HFF-Myc (cell line): ENCODE measurements at regions not wholly inside any gene's neighbourhood (a gene's known extent, or its start where the extent isn't known, plus 50 kb on each side); places are given as distances from the start of the nearest gene placed in this dataset.

Source experiments
- DNase-seq: peaks from one replicate; pipeline ENCODE4 v3.0.0-alpha.2; 2011; ENCODE audit warnings: low read depth; ENCODE audit errors: extremely low read depth
- H3K4me3 ChIP-seq: replicated peaks from 2 replicates; pipeline ENCODE4 v1.5.1; 2011; ENCODE audit warnings: low read depth, mild to moderate bottlenecking, control low read depth, low read length
- TF ChIP-seq, protein P1 (sequence below): IDR thresholded peaks from 2 replicates; pipeline ENCODE4 v1.5.1; 2012; ENCODE audit warnings: mild to moderate bottlenecking, low read depth, low read length, control low read depth; ENCODE audit errors: missing control alignments

DNA sequence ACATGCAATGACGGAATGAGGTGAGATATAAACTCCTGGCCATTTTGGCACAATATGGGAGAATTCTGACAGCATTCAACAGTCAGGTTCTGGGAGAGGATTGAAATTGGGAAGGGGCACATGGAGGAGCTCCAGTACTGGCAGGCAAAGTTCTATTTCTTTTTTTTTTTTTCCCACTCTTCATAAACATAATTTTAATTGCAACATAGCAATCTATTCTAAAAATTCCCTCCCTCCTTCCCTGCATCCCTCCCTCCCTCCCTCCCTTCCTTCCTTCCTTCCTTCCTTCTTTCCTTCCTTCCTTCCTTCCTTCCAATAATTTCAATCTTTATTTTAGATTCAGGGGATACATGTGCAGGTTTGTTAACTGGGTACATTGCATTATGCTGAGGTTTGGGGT is 93.2 kb downstream of the PTCSC3 start:
- TF ChIP-seq, protein P1, sequence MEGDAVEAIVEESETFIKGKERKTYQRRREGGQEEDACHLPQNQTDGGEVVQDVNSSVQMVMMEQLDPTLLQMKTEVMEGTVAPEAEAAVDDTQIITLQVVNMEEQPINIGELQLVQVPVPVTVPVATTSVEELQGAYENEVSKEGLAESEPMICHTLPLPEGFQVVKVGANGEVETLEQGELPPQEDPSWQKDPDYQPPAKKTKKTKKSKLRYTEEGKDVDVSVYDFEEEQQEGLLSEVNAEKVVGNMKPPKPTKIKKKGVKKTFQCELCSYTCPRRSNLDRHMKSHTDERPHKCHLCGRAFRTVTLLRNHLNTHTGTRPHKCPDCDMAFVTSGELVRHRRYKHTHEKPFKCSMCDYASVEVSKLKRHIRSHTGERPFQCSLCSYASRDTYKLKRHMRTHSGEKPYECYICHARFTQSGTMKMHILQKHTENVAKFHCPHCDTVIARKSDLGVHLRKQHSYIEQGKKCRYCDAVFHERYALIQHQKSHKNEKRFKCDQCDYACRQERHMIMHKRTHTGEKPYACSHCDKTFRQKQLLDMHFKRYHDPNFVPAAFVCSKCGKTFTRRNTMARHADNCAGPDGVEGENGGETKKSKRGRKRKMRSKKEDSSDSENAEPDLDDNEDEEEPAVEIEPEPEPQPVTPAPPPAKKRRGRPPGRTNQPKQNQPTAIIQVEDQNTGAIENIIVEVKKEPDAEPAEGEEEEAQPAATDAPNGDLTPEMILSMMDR: no peak
- no peak for DNase-seq
- H3K4me3 ChIP-seq: no peak overlapping the region

DNA sequence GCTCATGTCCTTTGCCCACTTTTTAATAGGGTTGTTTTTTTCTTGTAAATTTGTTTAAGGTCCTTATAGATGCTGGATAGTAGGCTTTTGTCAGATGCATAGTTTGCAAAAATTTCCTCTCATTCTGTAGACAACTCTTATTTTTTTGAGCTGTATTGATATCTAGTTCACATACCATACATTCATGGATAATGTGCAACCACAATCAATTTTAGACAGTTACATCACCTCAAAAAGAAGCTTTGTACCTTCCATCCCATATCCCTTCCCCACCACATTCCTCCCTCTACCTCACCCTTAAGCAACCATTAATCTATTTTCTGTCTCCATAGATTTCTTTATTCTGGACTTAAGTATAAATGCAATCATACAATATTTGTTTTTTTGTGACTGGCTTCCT is 98.4 kb downstream of the PTCSC3 start:
- TF ChIP-seq, protein P1: no peak

DNA sequence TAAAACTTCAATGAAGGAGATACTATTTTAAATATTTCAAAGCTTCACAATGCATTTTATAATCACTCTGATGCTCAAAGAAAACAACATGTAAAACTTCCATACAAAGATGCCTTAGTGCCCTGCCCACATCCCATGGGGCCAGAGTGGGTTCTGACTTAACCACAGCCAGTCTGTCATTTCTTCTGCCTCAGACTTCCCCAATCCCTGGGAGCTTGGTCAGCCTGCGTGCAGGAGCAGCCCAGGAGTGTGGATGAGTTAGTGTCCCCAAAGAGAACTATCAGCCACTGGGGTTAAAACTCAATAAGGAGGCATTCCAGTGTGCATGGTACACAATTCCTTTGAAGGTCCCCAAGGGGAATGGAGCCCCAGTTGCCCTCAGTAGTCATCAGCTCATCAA is 100.3 kb downstream of the PTCSC3 start:
- DNase-seq: no peak
- TF ChIP-seq, protein P1: no peak
- no peak overlapping the region for H3K4me3 ChIP-seq

More for the DNA sequence above, 98.4 kb downstream of the PTCSC3 start:
- no peak overlapping the region for H3K4me3 ChIP-seq
- no peak for DNase-seq

DNA sequence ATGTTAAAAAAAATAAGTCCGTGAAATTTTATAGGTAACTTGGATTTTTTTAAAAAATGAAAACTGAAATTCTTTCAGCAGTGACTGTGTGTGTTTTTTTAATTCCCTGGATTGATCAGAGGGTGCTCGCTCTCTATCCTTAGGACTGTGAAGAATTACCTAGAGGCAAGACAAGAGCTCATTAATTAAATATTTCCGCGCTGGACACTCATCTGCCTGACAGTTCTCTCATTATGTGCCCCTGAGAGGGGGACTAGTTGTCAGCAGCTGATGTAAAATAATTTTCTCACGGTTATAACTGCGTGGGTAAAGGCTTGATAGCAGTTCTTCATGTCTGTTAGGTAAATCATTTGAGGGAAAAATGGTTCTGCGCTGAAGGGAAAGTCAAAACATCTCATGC is 101.3 kb downstream of the PTCSC3 start:
- no peak for DNase-seq
- TF ChIP-seq, protein P1: no peak
- H3K4me3 ChIP-seq: no peak overlapping the region

DNA sequence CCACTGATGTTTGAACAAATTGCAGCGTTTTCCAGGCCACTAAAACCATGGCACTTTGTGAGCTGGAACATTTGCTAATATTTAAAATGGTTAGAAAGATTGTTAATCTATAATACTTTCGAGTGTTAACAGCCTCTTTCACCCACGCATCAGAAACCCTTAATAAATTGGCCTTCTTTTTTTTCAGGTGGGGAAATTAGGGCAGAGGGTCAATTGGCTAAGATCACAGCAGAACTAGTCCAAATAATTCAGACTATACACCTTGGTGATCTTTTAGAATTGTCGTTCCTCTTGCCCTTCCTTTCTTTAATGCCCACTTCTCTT is 105.8 kb downstream of the PTCSC3 start:
- no peak overlapping the region for H3K4me3 ChIP-seq
- no peak for DNase-seq
- TF ChIP-seq, protein P1: no peak

DNA sequence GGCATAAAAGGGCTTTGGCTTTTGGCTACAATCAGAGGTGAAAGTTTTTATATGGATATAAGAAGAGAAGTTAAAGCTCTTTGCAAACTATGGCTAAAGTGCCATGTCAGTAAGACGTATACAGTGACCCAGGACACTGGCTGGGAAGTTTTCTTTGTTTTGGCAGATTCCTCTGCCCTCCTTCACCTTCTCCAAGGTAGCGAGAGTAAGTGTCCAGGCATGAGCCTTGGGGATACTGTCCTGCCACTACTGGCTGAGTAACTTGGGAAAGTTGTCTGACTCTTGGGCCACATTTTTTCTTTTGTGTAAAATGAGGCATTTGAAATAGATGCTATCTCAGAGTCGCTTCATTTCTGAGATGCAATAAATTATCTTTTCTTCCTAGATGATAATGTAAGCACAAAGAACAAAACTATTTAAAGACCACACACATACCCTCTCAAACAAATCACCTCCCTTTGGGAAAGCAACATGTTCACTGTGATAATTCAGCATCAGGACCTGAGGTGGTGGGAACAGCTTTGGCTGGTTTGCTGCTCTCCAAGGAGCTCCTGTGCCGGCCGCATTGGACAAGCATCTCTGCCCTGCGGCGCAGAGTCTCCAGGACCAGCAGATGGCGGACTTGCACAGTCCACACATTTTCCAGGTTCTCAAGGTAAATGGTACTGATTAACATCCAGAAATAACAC is 106.3 kb downstream of the PTCSC3 start:
- TF ChIP-seq, protein P1: peak; percentile 92
- H3K4me3 ChIP-seq: no peak overlapping the region
- no peak for DNase-seq

DNA sequence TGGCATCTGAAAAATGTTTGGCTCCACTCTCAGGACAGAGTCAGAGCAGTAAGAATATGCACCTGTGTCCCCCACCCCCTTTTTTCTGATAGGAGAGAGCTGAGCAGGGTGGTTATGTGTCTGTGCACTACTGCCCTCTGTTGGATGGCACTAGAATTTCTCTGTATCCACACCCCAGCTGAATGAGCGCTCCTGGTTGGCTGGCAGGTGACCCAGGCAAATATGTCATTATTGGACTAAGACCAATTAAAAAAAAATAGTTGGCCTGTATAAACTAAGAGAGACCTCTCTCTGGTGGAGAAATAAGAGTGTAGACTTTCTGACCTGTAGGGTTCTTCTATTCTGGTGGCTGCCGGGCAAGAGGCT is 107.0 kb downstream of the PTCSC3 start:
- no peak overlapping the region for H3K4me3 ChIP-seq
- TF ChIP-seq, protein P1: peak; percentile 70
- DNase-seq: no peak
